IMR-90 (cell line): ENCODE measurements at regions not wholly inside any gene's neighbourhood (a gene's known extent, or its start where the extent isn't known, plus 50 kb on each side); places are given as distances from the start of the nearest gene placed in this dataset.

Experiments
- ATAC-seq: fragments of 200-7000 bp; cut with Tn5 transposase; 2 replicates; pipeline ENCODE4 v1.9.1; 2020; ENCODE audit warnings: low read depth, mild to moderate bottlenecking, moderate library complexity
- BruUV-seq: library from RNA; stranded (reverse); fragments of 400-500 nt; replicated peaks from 2 replicates; lab custom pipeline; 2021; lab: Mats Ljungman, UMichigan
- CTCF ChIA-PET: fragments of 300-600 bp; formaldehyde crosslinking; extraction: SDS; loops from one replicate; lab custom pipeline; 2021; ENCODE audit warnings: antibody characterized with exemption; lab: Yijun Ruan, JAX
- POLR2A ChIA-PET: fragments of 300-600 bp; sonication (Branson Sonifier 250); formaldehyde crosslinking; loops from one replicate; lab custom pipeline; 2022; ENCODE audit warnings: antibody characterized with exemption; ENCODE audit not compliant: unreplicated experiment; lab: Charles Lee
- DNase-seq: peaks from one replicate; pipeline ENCODE4 v3.0.0; 2013
- H2AFZ ChIP-seq: replicated peaks from 2 replicates; pipeline ENCODE3; 2013; ENCODE audit warnings: low read length, mild to moderate bottlenecking; ENCODE audit not compliant: poor library complexity
- H2AK5ac ChIP-seq: 2 replicates; pipeline ENCODE4 v1.6.1; 2013; ENCODE audit warnings: low read depth, low read length, inconsistent platforms
- H2AK9ac ChIP-seq: replicated peaks from 2 replicates; pipeline ENCODE3; 2013; ENCODE audit warnings: mild to moderate bottlenecking, low read depth, low read length, moderate library complexity; ENCODE audit not compliant: poor library complexity
- H2BK120ac ChIP-seq: 2 replicates; pipeline ENCODE4 v1.6.1; 2013; ENCODE audit warnings: low read depth, low read length, inconsistent platforms
- H2BK15ac ChIP-seq: 3 replicates; pipeline ENCODE4 v1.6.1; 2013; ENCODE audit warnings: low read depth, low read length, inconsistent platforms
- H2BK20ac ChIP-seq: 2 replicates; pipeline ENCODE4 v1.6.1; 2013; ENCODE audit warnings: low read depth, mild to moderate bottlenecking, inconsistent platforms, low read length, moderate library complexity
- H2BK5ac ChIP-seq: 2 replicates; pipeline ENCODE4 v1.6.1; 2013; ENCODE audit warnings: mild to moderate bottlenecking, low read depth, low read length, inconsistent platforms; ENCODE audit not compliant: poor library complexity, severe bottlenecking
- H3K14ac ChIP-seq: replicated peaks from 2 replicates; pipeline ENCODE4 v1.6.1; 2013; ENCODE audit warnings: low read depth, low read length, inconsistent platforms
- H3K18ac ChIP-seq: 2 replicates; pipeline ENCODE4 v1.6.1; 2013; ENCODE audit warnings: low read depth, low read length, control low read depth
- H3K23ac ChIP-seq: 2 replicates; pipeline ENCODE4 v1.6.1; 2013; ENCODE audit warnings: low read depth, low read length, inconsistent platforms
- H3K27ac ChIP-seq: 2 replicates; pipeline ENCODE4 v1.5.1; 2013; ENCODE audit warnings: mild to moderate bottlenecking, control low read depth, low read length; ENCODE audit not compliant: insufficient read depth
- H3K27me3 ChIP-seq: 2 replicates; pipeline ENCODE4 v1.6.1; 2013; ENCODE audit warnings: low read length; ENCODE audit not compliant: control insufficient read depth, insufficient read depth
- H3K36me3 ChIP-seq: 2 replicates; pipeline ENCODE4 v1.6.1; 2013; ENCODE audit warnings: low read length, mixed read lengths; ENCODE audit not compliant: control insufficient read depth, insufficient read depth
- H3K4ac ChIP-seq: 2 replicates; pipeline ENCODE4 v1.6.1; 2013; ENCODE audit warnings: low read depth, low read length, inconsistent platforms
- H3K4me1 ChIP-seq: 2 replicates; pipeline ENCODE4 v1.6.1; 2013; ENCODE audit warnings: low read length, mixed read lengths; ENCODE audit not compliant: control insufficient read depth, insufficient read depth
- H3K4me2 ChIP-seq: 2 replicates; pipeline ENCODE4 v1.6.1; 2013; ENCODE audit warnings: low read depth, mild to moderate bottlenecking, control low read depth, low read length, moderate library complexity
- H3K4me3 ChIP-seq: 2 replicates; pipeline ENCODE4 v1.5.1; 2013; ENCODE audit warnings: low read depth, mild to moderate bottlenecking, control low read depth, low read length, moderate library complexity; ENCODE audit not compliant: insufficient read depth
- H3K56ac ChIP-seq: 2 replicates; pipeline ENCODE4 v1.6.1; 2013; ENCODE audit warnings: low read length, inconsistent platforms; ENCODE audit not compliant: insufficient read depth; ENCODE audit errors: extremely low read depth
- H3K79me1 ChIP-seq, 2 experiments: 2 replicates each; pipeline ENCODE4 v1.6.1; 2013; ENCODE audit warnings: low read length in 2 of 2, inconsistent platforms in 1 of 2, low read depth in 1 of 2
- H3K9ac ChIP-seq: 2 replicates; pipeline ENCODE4 v1.6.1; 2013; ENCODE audit warnings: low read depth, low read length, control low read depth
- H3K9me1 ChIP-seq: 2 replicates; pipeline ENCODE4 v1.6.1; 2013; ENCODE audit warnings: low read length, inconsistent platforms; ENCODE audit not compliant: insufficient read depth
- H3K9me3 ChIP-seq: 2 replicates; pipeline ENCODE4 v1.6.1; 2013; ENCODE audit warnings: low read length; ENCODE audit not compliant: control insufficient read depth, insufficient read depth
- H4K20me1 ChIP-seq: 2 replicates; pipeline ENCODE4 v1.6.1; 2013; ENCODE audit warnings: low read length, inconsistent platforms; ENCODE audit not compliant: insufficient read depth
- H4K5ac ChIP-seq: 2 replicates; pipeline ENCODE4 v1.6.1; 2013; ENCODE audit warnings: mild to moderate bottlenecking, low read depth, low read length, control low read depth
- H4K8ac ChIP-seq, 2 experiments: 2 replicates each; pipeline ENCODE4 v1.6.1; 2013; ENCODE audit warnings: low read depth in 2 of 2, low read length in 2 of 2, control low read depth in 1 of 2, inconsistent platforms in 1 of 2
- H4K91ac ChIP-seq: 2 replicates; pipeline ENCODE4 v1.6.1; 2013; ENCODE audit warnings: low read depth, low read length, inconsistent platforms; ENCODE audit not compliant: insufficient read depth
- FOS ChIP-seq: fragments of 150-350 bp; IDR thresholded peaks from 2 replicates; pipeline ENCODE4 v1.6.1; 2016; ENCODE audit warnings: low read depth, low read length
- MAFK ChIP-seq: IDR thresholded peaks from 2 replicates; pipeline ENCODE4 v1.6.1; 2012; ENCODE audit warnings: low read depth, low read length, improper control_type of control experiment
- WGBS, 2 experiments: methylation state at CpG; one replicate each; pipeline versions ENCODE4 v1.1.5 to v1.1.7; 2013; ENCODE audit warnings: missing lambda C conversion rate in 2 of 2; ENCODE audit not compliant: insufficient read length in 1 of 2; ENCODE audit errors: extremely low coverage in 2 of 2; 5-methylcytosine and 5-hydroxymethylcytosine counted together
- dilution Hi-C: fragments of 300-500 bp; cut with HindIII; formaldehyde crosslinking; loops from one replicate; pipeline ENCODE4 v1.14.3; 2018; ENCODE audit warnings: low sequenced_read_pairs; ENCODE audit not compliant: unreplicated experiment
- in situ Hi-C: fragments of 300-500 bp; cut with MboI; formaldehyde crosslinking; loops from 3 replicates; pipeline ENCODE4 v1.14.3; 2019; ENCODE audit warnings: low sequenced_read_pairs, inconsistent platforms, mixed read lengths
- intact Hi-C: fragments of 100-400 bp; cut with micrococcal nuclease; formaldehyde crosslinking; loops from 2 replicates; pipeline ENCODE4 v1.10.0; 2022

GRCh38 chr5:68612972-68613371, 397.4 kb downstream of the PIK3R1 start:
- no peak overlapping the region for H2AK5ac ChIP-seq
- no peaks in the 10 kb centered on the region for H3K36me3 ChIP-seq
- no peaks in the 10 kb centered on the region for H3K79me1 ChIP-seq
- no peak for ATAC-seq
- H3K9me1 ChIP-seq: no peaks in the 10 kb centered on the region
- no peak overlapping the region for H2AFZ ChIP-seq
- intact Hi-C loops (no loop called here), dilution Hi-C loops (no loop called here), in situ Hi-C loops (no loop called here)
- no peak overlapping the region for H2BK20ac ChIP-seq
- ChIA-PET CTCF (no interaction called here), POLR2A (no interaction called here)
- H3K4me3 ChIP-seq: no peak overlapping the region
- no peaks in the 10 kb centered on the region for H3K4me1 ChIP-seq
- no peak overlapping the region for H2BK120ac ChIP-seq
- H4K5ac ChIP-seq: no peak overlapping the region
- H2AK9ac ChIP-seq: no peak overlapping the region
- peaks cover 2% of the 10 kb centered on the region for H3K9me3 ChIP-seq
- H3K4ac ChIP-seq: no peak overlapping the region
- no peak overlapping the region for H3K56ac ChIP-seq
- no peak overlapping the region for H4K8ac ChIP-seq
- H3K27me3 ChIP-seq: no peaks in the 10 kb centered on the region
- no peak overlapping the region for H3K9ac ChIP-seq
- no peak overlapping the region for H2BK5ac ChIP-seq
- no peak overlapping the region for H3K27ac ChIP-seq
- H3K18ac ChIP-seq: no peak overlapping the region
- no peak overlapping the region for H4K91ac ChIP-seq
- WGBS, 2 experiments: no CpG with 5 or more reads among the region's 1 CpG
- H3K23ac ChIP-seq: no peak overlapping the region
- no TSS peak for BruUV-seq
- TF ChIP-seq FOS (no peak), MAFK (no peak)
- H3K4me2 ChIP-seq: no peak overlapping the region
- no peaks in the 10 kb centered on the region for H4K20me1 ChIP-seq
- DNase-seq: no peak
- no peak overlapping the region for H3K14ac ChIP-seq
- no peak overlapping the region for H2BK15ac ChIP-seq
